COLO668 (cell line): ENCODE measurements at regions not wholly inside any gene's neighbourhood (a gene's known extent, or its start where the extent isn't known, plus 50 kb on each side); places are given as distances from the start of the nearest gene placed in this dataset.
"Not testable (repeated sequence)": the region's sequence is repeated elsewhere in the genome, so short reads cannot be mapped to it uniquely, and the experiment has no call there.

Experiments
- DNase-seq: peaks from one replicate; lab custom pipeline; 2025; ENCODE audit not compliant: unreplicated experiment; lab: John Stamatoyannopoulos, UW

DNA sequence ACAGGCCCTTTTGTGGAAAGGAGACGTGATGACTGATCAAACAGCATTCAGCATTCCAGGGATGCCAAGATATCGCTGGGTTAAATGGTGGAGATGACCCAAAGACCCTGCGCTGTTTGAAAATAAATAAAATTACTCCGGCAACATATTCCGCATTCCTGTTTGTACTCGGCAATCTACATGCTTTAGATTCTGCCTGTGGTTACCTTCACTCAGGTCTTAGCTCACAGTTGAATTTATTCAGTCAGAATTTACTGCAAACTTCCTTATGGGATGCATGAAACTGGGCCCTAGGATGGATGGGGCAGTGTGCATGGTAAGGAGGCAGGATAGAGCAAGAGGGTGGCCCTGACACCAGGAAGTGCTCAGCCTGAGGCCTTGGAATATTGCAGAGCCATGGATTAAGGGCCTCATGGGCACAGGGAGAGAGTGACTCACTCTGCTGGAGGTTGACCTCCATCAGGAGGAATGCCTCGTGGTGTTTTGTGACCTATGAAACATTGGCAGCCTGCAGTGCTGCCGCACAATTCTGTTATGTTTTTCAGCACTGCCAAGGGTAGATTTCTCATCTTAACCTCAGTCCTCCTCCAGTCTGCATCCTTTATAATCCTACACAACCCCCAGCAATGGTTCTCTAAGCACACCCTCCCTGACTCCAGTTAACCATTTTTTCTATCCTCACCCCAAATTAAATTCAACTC, 321.4 kb downstream of the IRS1 start:
- no peak for DNase-seq

DNA sequence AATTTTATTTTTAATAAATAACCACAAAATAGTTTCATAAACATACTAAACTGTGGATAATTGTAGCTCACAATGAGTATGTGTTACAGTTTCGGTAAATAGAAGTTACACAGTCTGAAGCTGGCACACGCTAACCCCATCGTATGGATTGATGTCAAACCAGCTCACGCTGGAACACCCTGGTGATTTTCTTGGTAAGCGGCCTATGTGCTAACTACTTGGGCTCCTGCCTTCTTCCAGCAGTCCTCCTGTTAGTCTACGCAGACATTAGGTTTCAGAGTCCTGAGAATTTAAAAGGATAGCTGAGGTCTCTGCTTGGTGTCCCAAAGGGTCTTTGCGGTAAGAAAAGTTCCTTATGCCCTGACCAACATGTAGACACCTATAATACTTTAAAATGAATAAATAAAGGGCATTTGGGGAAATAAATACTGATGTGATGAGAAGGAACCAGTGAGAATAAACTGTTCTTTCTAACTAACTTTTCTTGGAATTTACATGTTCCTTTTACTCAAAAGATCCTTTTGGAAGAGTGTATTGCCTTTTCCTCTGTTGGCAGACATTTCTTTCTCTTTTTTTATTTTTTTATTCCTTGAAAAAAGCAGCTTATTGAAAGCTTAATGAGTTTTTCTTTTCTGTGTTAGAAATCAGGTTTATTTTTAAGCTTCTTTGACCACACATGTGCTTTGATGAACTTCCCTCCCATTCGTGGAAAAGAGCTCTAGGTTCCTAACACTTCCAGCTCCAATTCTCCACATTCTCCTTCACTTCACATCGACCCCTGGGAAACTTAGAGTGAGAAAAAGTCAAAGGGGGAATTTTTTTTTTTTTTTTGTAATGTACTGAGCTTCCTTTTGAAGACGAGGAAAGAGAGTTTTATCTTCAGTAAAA, 322.2 kb downstream of the IRS1 start:
- DNase-seq, result no peak

GRCh38 chr2:226475650-226476049, 324.0 kb downstream of the IRS1 start:
- DNase-seq, result no peak

GRCh38 chr2:226474131-226474530, 325.5 kb downstream of the IRS1 start:
- no peak for DNase-seq

- DNase-seq, result no peak
Observed at GRCh38 chr2:226471987-226472470, 327.6 kb downstream of the IRS1 start.

DNA sequence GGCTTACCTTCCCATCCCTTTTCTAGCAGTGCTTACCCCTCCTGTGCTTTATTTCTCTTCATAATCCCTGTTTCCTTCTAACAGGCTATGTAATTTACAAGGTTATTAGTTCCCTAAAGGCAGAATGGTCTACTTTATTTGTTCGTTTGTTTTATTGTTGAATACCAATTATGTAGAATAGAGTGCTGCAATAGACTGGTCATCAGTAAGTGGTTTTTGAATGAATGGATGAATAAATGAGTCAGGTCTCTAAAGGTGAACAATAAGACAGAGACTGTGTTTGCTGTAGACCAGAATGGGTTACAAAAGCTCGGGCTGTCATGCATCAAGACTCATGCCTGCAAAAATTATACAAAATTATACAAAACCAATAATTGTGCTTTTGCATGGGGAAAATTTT, 332.0 kb downstream of the IRS1 start:
- no peak for DNase-seq

DNA sequence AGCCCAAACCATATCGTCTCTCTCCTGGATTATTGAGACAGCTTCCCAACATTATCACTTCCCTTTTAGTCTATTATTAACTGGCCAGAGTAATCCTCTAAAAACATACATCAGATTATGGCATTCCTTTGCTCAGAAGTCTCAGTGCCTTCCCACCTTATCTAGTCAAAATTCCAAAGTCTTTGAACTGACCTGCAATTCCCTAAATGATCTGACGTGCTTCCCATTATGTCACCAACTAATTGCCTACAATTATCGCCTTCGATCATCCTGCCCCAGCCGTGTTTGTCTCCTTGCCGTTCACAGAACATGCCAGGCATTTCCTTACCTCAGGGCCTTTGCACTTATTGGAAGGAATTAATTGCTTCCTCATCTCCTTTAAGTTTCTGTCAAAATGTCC, 332.4 kb downstream of the IRS1 start:
- DNase-seq, result no peak

DNA sequence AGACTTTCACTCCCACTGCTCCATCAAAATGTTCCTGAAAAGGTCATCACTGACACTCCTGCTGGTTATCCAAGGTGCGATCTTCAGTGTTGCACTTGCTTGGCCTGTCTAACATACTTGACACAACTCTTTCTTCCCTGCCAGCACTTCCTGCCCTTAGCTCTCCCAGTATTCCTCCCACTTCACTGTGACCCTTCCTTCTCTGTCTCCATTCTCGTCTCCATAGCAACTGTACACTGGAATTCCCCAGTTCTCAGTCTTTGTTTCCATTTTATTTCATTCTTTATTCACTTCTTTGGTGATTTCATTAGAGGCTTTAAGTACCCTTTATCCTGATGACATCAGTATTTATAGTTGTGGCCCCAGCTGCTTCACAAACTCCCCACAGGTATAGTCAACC, 333.0 kb downstream of the IRS1 start:
- DNase-seq, result no peak

DNA sequence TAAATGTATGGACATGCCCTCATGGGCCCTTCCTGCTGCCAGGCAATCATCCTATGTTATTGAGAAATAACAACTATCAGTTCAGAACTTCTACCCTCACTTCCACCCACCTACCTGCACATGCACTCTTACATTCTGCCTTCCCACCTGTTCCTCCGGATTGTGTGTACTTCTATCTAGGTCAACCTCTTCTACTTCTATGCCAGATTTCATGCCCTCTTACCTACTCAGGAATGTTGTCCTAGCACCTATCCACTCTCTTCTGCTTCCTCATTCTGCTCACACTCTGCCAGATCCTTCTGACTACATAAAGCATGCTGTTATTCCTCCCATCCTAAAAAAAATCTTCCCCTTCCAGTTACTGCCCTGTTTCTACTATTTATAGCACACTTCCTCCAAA, 333.5 kb downstream of the IRS1 start:
- no peak for DNase-seq

GRCh38 chr2:226464380-226464779, 335.2 kb downstream of the IRS1 start:
- DNase-seq, result no peak

GRCh38 chr2:226463154-226463553, 336.5 kb downstream of the IRS1 start:
- no peak for DNase-seq

DNA sequence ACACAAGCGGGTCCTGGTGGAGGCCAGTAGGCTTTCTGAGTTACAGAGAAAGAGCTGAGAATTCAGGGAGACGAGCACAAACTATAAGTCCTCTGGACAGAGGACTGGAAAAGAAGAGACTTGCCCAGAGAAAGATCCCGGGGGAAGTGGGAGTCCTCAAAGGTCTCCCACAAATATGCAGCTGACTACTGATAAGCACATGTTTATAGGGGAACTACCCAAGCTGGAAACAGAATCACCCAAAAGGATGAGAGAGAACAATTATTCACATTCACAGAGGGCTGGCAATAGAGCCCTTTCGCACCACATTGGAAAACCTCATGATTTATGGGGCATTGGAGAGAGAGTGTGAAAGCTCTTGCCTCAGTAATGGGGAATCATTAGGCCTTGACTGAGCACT, 337.6 kb downstream of the IRS1 start:
- DNase-seq, result no peak

GRCh38 chr2:226456144-226456543, 343.5 kb downstream of the IRS1 start:
- not testable (repeated sequence) for DNase-seq

DNA sequence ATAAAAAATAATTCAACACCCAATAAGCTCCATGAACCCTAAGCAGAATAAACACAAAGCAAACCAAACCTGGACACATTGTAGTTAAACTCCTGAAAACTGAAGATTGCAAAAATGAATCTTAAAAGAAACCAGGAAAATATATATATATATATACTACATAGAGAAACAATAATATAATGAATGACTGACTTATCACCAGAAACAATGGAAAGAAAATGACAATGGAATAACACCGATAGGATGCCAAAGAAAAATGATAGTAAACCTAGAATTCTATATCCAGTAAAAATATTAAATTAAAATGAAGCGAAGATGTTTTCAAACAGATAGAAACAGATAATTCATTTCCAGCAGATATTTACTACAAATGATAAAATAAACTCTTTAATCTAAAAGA, 346.9 kb downstream of the IRS1 start:
- no peak for DNase-seq

- no peak for DNase-seq
Observed at GRCh38 chr2:226451486-226451885, 348.1 kb downstream of the IRS1 start.

- DNase-seq, result no peak
Observed at GRCh38 chr2:226450141-226450540, 349.5 kb downstream of the IRS1 start.

GRCh38 chr2:226447338-226448300, 352.0 kb downstream of the IRS1 start:
- no peak for DNase-seq

DNA sequence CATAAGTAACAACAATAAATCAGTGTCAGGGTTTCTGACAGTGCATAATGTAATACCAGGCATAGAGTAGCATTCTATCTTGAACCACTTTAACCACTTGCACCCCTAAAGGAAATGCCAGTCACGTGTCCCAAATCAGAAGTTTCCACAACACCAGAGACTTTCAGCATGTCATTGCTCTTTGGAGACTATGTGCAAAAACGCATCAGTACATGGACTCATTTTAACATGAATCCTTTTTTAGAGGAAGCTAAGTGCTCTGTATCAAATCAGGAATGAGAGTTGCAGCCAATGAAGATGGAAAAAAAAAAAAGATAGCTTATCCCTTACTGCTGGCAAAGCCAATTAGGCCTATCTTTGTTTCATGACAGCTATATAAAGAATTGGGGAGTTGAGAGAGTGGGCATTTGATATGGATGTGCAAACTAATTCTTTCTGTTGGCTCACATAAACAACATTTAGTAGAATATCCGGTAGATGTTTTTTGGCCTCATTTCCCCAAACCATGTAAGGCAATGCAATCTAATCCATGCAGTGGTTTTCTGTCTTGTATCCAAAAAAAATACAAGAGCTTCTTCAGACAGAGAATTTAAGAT, 353.1 kb downstream of the IRS1 start:
- no peak for DNase-seq

- DNase-seq, result no peak
Observed at GRCh38 chr2:226445216-226445861, 354.3 kb downstream of the IRS1 start.

DNA sequence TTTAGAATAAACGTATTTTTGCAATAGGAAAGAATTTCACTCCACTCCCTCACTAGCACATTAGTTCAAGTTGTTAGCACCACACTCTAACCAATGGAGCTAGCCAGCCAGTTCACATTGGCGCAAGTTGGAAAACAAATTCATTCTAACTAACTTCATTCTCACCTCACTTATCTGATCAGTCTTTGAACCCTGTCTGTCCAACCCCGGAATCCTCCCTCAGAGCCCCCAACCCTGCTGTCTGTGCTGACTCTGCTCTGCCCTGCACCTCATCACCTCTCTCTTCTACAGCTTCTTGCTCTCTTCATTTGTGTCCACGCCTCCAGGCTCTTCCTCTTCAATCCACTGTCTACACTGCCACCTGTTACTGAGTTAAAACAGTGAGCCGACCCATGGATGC, 356.5 kb downstream of the IRS1 start:
- no peak for DNase-seq
